PC-9 (cell line): ENCODE measurements at regions not wholly inside any gene's neighbourhood (a gene's known extent, or its start where the extent isn't known, plus 50 kb on each side); places are given as distances from the start of the nearest gene placed in this dataset.

Experiments used
- BruUV-seq: library from RNA; stranded (reverse); fragments of 400-500 nt; replicated peaks from 2 replicates; lab custom pipeline; 2021; lab: Mats Ljungman, UMichigan
- CTCF ChIA-PET: fragments of 300-600 bp; sonication (Branson Sonifier 250); formaldehyde crosslinking; loops from one replicate; lab custom pipeline; 2022; ENCODE audit warnings: antibody characterized with exemption; lab: Charles Lee
- POLR2A ChIA-PET: fragments of 300-600 bp; sonication (Branson Sonifier 250); formaldehyde crosslinking; loops from one replicate; lab custom pipeline; 2022; ENCODE audit warnings: antibody characterized with exemption; ENCODE audit not compliant: unreplicated experiment; lab: Charles Lee
- DNase-seq, 2 experiments: peaks; one replicate each; pipeline versions ENCODE4 v3.0.0 to v3.0.0-alpha.2; 2015 to 2022; ENCODE audit warnings: mixed read lengths in 1 of 2
- H2AFZ ChIP-seq: fragments of 200-600 bp; sonication (generic); 2 replicates; pipeline ENCODE4 v1.8.1; 2017; ENCODE audit warnings: antibody characterized with exemption
- H3F3A ChIP-seq: fragments of 200-600 bp; sonication (generic); 2 replicates; pipeline ENCODE4 v1.8.1; 2017; ENCODE audit warnings: antibody characterized with exemption, mild to moderate bottlenecking, low read depth; ENCODE audit not compliant: insufficient read depth
- H3K27ac ChIP-seq: fragments of 200-600 bp; sonication (generic); 2 replicates; pipeline ENCODE4 v1.6.1; 2016; ENCODE audit warnings: mixed run types
- H3K27me3 ChIP-seq: fragments of 200-600 bp; sonication (generic); 2 replicates; pipeline ENCODE4 v1.6.1; 2016; ENCODE audit warnings: low read depth, mixed run types; ENCODE audit not compliant: insufficient read depth
- H3K36me3 ChIP-seq: fragments of 200-600 bp; sonication (generic); 2 replicates; pipeline ENCODE4 v1.6.1; 2016; ENCODE audit warnings: low read depth, mixed run types
- H3K4me1 ChIP-seq: fragments of 200-600 bp; sonication (generic); replicated peaks from 2 replicates; pipeline ENCODE4 v1.6.1; 2016; ENCODE audit warnings: mixed run types; ENCODE audit not compliant: insufficient read depth
- H3K4me2 ChIP-seq: fragments of 200-600 bp; sonication (generic); 2 replicates; pipeline ENCODE4 v1.6.1; 2017; ENCODE audit warnings: mixed run types
- H3K4me3 ChIP-seq: fragments of 200-600 bp; sonication (generic); 2 replicates; pipeline ENCODE4 v1.6.1; 2016; ENCODE audit warnings: mixed run types
- H3K79me2 ChIP-seq: fragments of 200-600 bp; sonication (generic); 2 replicates; pipeline ENCODE4 v1.6.1; 2017; ENCODE audit warnings: low read depth, mixed run types
- H3K9me2 ChIP-seq: fragments of 200-600 bp; sonication (generic); 2 replicates; pipeline ENCODE4 v1.8.1; 2017; ENCODE audit warnings: mild to moderate bottlenecking; ENCODE audit not compliant: insufficient read depth
- H3K9me3 ChIP-seq: fragments of 200-600 bp; sonication (generic); 2 replicates; pipeline ENCODE4 v1.8.1; 2016; ENCODE audit warnings: low read depth; ENCODE audit not compliant: insufficient read depth
- H4K20me1 ChIP-seq: fragments of 200-600 bp; sonication (generic); 2 replicates; pipeline ENCODE4 v1.8.1; 2017; ENCODE audit not compliant: insufficient read depth
- EZH2 ChIP-seq: fragments of 200-600 bp; sonication (generic); IDR thresholded peaks from 2 replicates; pipeline ENCODE4 v1.8.0; 2017; ENCODE audit warnings: antibody characterized with exemption, low read depth
- intact Hi-C: fragments of 100-400 bp; cut with micrococcal nuclease; formaldehyde crosslinking; loops from one replicate; pipeline ENCODE4 v1.10.0; 2022; ENCODE audit not compliant: unreplicated experiment
- TF ChIP-seq, protein P1 (sequence below): fragments of 200-600 bp; sonication (generic); conservative IDR thresholded peaks from 2 replicates; pipeline ENCODE4 v1.6.1; 2017; ENCODE audit warnings: mixed run types, antibody characterized with exemption, mild to moderate bottlenecking, moderate library complexity

DNA sequence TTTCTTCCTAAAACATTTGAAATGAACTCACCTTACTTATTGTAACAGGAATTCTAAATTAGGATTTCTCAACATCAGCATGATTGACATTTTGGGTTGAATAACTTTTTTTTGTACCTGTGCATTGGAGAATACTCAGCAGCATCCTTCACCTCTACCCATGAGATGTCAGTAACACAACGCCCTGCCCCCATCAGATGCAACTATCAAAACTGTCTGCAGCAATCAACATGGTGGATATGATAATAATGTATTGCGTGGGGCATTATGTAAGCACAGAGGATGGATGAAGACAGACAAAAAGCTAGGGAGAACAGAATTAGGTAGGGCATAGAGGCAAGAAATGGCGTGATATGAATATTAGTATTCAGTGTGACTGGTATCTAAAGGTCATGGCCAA, 94.1 kb downstream of the PLK2 start:
- peaks cover 16% of the 10 kb centered on the region for H3K4me1 ChIP-seq
- no peaks in the 10 kb centered on the region for H3K27me3 ChIP-seq
- H3K4me3 ChIP-seq, result no peak overlapping the region
- H3K9me2 ChIP-seq, result no peaks in the 10 kb centered on the region
- no peak overlapping the region for H2AFZ ChIP-seq
- H4K20me1 ChIP-seq, result no peaks in the 10 kb centered on the region
- no peak for DNase-seq
- POLR2A ChIA-PET, result no interaction called here
- CTCF ChIA-PET, result no interaction called here
- no peaks in the 10 kb centered on the region; the same call in 1 of the 2 replicates for H3K9me3 ChIP-seq
- no peak for TF ChIP-seq EZH2
- TF ChIP-seq, protein P1, sequence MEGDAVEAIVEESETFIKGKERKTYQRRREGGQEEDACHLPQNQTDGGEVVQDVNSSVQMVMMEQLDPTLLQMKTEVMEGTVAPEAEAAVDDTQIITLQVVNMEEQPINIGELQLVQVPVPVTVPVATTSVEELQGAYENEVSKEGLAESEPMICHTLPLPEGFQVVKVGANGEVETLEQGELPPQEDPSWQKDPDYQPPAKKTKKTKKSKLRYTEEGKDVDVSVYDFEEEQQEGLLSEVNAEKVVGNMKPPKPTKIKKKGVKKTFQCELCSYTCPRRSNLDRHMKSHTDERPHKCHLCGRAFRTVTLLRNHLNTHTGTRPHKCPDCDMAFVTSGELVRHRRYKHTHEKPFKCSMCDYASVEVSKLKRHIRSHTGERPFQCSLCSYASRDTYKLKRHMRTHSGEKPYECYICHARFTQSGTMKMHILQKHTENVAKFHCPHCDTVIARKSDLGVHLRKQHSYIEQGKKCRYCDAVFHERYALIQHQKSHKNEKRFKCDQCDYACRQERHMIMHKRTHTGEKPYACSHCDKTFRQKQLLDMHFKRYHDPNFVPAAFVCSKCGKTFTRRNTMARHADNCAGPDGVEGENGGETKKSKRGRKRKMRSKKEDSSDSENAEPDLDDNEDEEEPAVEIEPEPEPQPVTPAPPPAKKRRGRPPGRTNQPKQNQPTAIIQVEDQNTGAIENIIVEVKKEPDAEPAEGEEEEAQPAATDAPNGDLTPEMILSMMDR, result no peak
- H3K4me2 ChIP-seq, result no peak overlapping the region
- no peaks in the 10 kb centered on the region for H3K36me3 ChIP-seq
- BruUV-seq, result no TSS peak
- intact Hi-C loops, result no loop called here
- no peaks in the 10 kb centered on the region for H3K79me2 ChIP-seq
- H3K27ac ChIP-seq, result no peak overlapping the region
- H3F3A ChIP-seq, result peaks cover 5% of the 10 kb centered on the region; the same call in 1 of the 2 replicates

- Histone ChIP-seq H3F3A (peaks cover 5% of the 10 kb centered on the region; the same call in 1 of the 2 replicates), H3K4me1 (peaks cover 16% of the 10 kb centered on the region), H3K4me2 (no peak overlapping the region), H3K9me2 (no peaks in the 10 kb centered on the region), H3K4me3 (no peak overlapping the region), H3K27me3 (no peaks in the 10 kb centered on the region), H2AFZ (no peak overlapping the region), H3K79me2 (no peaks in the 10 kb centered on the region), H4K20me1 (no peaks in the 10 kb centered on the region), H3K9me3 (no peaks in the 10 kb centered on the region; the same call in 1 of the 2 replicates), H3K27ac (no peak overlapping the region), H3K36me3 (no peaks in the 10 kb centered on the region)
- TF ChIP-seq EZH2, result no peak
- TF ChIP-seq, protein P1, result no peak
- ChIA-PET CTCF (no interaction called here), POLR2A (no interaction called here)
- intact Hi-C loops, result no loop called here
- BruUV-seq, result no TSS peak
- no peak for DNase-seq
Measured at GRCh38 chr5:58363461-58364249, 96.2 kb downstream of the PLK2 start.

GRCh38 chr5:58362135-58362534, 97.8 kb downstream of the PLK2 start:
- Histone ChIP-seq H3K36me3 (no peaks in the 10 kb centered on the region), H3K4me1 (peaks cover 16% of the 10 kb centered on the region), H2AFZ (no peak overlapping the region), H3K27me3 (no peaks in the 10 kb centered on the region), H3K9me2 (no peaks in the 10 kb centered on the region), H3K4me3 (no peak overlapping the region), H3K79me2 (no peaks in the 10 kb centered on the region), H3K4me2 (no peak overlapping the region), H3F3A (peaks cover 5% of the 10 kb centered on the region; the same call in 1 of the 2 replicates), H4K20me1 (no peaks in the 10 kb centered on the region), H3K27ac (no peak overlapping the region), H3K9me3 (no peaks in the 10 kb centered on the region; the same call in 1 of the 2 replicates)
- intact Hi-C loops, result no loop called here
- no peak for TF ChIP-seq EZH2
- TF ChIP-seq, protein P1, result no peak
- ChIA-PET CTCF (no interaction called here), POLR2A (no interaction called here)
- BruUV-seq, result no TSS peak
- DNase-seq, result no peak
